ENCODE measurements at regions not wholly inside any gene's neighbourhood (a gene's known extent, or its start where the extent isn't known, plus 50 kb on each side); places are given as distances from the start of the nearest gene placed in this dataset.

- TF ChIP-seq CTCF (IDR thresholded peaks at IDR 0.05), result no peak
- no peak for TF ChIP-seq EP300 (IDR thresholded peaks at IDR 0.05)
Observed at GRCh38 chr11:92907671-92908070, 61.8 kb upstream of the MTNR1B start.
